GM19372 (cell line): ENCODE measurements at regions not wholly inside any gene's neighbourhood (a gene's known extent, or its start where the extent isn't known, plus 50 kb on each side); places are given as distances from the start of the nearest gene placed in this dataset.
"Not testable (repeated sequence)": the region's sequence is repeated elsewhere in the genome, so short reads cannot be mapped to it uniquely, and the experiment has no call there.

ENCODE experiments used
- ATAC-seq: cut with Tn5 transposase; IDR thresholded peaks from one replicate; pipeline ENCODE4 v1.9.1; 2021; ENCODE audit warnings: mild to moderate bottlenecking, low read depth, moderate library complexity; ENCODE audit not compliant: unreplicated experiment

- ATAC-seq: no peak
Observed at GRCh38 chr5:56632199-56632598, 183.2 kb upstream of the MAP3K1 start.

- no peak for ATAC-seq
Observed at GRCh38 chr5:56631719-56632118, 183.6 kb upstream of the MAP3K1 start.

DNA sequence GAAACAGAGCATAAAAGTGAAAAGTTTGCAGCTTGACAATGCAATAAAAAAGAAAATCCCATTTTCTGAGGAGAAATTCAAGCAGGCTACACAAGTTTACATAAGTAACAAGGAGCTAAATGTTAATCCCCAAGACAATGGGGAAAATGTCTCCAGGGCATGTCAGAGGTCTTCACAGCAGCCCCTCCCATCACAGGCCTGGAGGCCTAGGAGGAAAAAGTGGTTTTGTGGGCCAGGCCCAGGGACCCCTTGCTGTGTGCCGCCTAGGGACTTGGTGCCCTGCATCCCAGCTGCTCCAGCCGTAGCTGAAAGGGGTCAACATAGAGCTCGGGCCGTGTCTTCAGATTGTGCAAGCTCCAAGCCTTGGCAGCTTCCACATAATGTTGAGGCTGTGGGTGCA, 186.7 kb upstream of the MAP3K1 start:
- ATAC-seq: not testable (repeated sequence)

GRCh38 chr5:56625541-56625940, 189.8 kb upstream of the MAP3K1 start:
- ATAC-seq: no peak

GRCh38 chr5:56624751-56625150, 190.6 kb upstream of the MAP3K1 start:
- no peak for ATAC-seq

GRCh38 chr5:56622141-56622540, 193.2 kb upstream of the MAP3K1 start:
- no peak for ATAC-seq

DNA sequence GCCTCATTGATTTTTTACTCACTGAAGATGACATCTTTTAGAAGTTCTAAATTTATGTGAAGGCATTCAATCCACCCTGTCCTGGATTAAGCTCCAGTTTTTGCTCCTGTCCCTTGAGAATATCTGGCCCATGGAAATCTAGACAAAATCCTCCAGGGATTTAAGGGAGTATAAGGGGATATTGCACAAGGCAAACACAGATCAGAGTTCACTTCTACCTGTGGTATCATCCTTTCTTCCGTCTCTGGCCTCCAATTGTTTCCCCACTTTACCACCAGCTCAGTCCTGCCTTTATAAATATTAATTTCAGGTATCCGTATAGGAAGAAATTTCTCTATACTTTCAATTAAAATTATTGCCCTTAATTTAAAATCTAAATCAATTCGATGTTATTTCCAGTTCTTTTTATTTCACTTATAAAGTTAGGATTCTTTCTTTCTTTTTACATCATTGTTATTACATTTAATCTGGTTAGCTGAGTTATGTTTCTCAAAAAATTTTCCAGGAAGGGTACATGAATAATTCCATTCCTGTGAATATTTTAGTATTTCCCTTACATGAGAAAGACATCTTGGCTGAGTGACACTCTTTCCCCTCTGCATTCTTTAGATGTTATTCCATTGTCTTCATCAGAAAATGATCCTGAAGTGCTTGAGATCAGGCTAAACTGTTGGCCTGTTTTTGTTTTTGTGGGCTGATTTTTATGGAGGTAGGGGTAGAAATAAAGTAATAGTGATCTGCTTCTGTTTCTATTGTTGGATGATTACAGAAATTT, 194.3 kb upstream of the MAP3K1 start:
- ATAC-seq: no peak

DNA sequence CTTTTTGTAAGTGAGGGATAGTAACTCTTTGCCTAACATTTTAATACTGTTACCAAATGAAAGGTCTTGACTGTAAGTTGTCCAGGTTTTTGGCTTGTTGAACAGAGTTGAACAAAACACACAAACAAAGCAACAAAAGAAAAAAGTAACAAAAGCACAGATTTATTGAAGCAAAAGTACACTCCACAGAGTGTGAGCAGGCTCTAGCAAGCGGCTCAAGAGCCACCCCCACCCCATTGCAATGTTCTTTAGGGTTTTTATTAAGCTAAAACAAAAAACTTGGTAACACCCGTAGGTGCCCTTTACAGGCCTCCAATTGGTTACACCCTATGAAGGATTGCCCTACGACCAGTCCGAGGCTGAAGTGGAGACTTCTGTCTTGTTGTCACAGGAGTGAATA, 197.4 kb upstream of the MAP3K1 start:
- no peak for ATAC-seq

DNA sequence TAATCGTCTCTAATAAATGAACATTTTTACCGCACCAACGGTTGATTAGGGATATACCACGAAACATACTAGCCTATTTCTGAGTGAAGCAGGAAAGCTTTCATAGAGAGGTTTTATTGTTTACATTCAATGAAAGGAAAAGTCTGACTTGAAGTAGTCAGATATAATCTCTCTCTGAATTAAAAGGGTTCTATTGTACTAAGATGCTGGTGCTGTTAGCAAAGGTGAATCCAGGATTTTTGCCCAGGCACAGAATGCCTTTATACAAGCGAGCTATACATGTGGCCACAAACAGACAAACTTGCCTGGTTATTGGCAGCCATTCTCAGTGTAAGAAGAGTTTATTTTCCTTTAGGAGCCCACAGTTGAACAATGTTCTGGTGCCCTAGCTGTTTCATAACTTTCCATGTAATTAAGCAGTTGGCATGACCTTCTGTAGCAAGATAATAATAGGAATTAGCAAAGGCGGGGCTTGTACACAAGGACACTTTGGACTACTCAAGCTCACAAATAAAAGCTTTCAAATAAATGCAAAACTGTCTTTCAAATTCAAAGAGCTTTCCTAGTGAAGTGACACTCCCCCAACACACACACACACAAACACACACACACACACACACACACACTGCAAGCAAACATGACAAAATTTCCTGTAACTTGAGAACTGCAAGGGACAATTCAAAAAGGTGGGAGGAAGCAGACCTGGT, 198.7 kb upstream of the MAP3K1 start:
- ATAC-seq: no peak

DNA sequence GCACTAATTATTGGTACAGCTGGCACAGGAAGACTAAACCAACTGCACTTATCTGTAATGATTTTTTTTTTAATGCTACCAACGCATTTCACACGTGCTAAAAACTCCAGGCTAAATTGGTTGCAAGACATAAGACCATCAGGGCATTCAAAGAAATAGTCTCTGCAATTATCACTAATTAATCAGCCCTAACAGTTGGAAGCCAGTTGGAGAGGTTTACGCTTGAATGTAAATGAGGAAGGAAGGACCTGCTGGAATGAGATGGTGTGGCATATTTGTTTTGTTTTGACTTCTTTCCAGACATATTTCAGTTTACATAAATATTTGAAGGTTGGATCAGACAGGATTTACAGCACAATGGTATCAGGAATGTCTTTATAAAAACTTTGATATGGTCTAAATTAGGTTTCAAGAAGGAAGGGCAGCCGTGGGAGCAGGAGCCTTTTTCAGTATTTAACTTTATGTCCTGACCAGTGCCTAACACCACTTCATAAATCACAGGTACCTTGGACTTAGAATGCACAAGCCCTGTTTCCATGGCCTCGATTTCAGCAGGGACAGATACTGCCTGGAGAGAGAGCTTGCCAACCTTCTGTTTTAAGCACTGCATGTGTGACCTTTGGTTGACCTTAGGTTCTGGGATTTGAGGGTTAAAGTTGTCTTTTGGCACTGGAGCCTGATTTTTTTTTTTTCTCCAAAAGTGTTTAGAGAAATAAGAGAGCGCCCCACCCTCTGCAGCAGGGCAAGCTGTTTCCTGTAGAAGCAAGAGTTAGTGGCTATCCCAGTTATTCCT, 199.8 kb upstream of the MAP3K1 start:
- no peak for ATAC-seq

DNA sequence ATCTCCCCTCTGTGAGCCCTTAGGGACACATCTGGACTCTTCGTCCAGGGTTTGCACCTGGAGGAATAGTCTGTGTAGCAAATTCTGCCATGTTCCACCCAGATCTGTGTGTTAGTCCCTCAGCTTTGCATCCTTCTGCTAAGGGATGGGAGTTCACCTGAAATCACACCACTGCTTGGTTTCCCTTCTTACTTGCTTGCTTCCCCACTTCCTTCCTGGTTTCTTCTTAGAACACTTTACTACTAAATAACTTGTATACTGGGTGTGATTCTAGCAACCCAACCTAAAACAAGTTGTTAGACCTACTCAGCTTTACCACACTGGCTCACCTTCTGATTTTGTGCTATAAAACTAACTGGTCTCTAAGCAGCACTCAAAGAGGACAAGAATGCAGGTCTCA, 202.6 kb upstream of the MAP3K1 start:
- no peak for ATAC-seq

- ATAC-seq: no peak
Observed at GRCh38 chr5:56612353-56612752, 203.0 kb upstream of the MAP3K1 start.

DNA sequence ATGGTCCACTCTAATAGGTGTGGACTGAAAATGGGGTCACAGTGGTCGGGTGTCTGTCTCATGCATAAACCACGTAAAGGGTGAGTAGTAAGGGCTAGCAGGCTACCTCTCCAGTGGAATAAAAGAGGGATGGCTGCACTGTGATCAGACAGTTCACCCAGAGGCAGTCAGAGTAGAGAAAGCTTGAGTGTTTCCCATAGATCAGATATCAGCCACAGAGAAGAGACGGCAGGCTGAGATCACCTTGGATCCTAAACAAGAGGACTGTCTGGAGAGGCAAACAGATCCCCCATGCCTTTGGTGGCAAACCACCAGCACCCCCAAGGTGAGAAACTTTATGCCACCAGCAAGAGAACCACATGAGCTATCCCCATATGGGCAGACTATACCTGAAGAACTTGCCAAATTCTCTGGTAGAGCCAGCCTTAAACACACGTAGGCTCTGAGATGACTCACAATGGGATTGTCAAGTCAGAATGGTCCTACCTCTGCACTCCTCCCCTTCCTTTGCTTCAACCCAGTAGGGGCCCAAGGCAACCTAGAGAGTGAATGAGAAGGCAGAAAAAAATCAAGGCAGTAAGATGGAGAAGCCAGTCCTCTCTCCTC, 205.2 kb upstream of the MAP3K1 start:
- ATAC-seq: no peak

DNA sequence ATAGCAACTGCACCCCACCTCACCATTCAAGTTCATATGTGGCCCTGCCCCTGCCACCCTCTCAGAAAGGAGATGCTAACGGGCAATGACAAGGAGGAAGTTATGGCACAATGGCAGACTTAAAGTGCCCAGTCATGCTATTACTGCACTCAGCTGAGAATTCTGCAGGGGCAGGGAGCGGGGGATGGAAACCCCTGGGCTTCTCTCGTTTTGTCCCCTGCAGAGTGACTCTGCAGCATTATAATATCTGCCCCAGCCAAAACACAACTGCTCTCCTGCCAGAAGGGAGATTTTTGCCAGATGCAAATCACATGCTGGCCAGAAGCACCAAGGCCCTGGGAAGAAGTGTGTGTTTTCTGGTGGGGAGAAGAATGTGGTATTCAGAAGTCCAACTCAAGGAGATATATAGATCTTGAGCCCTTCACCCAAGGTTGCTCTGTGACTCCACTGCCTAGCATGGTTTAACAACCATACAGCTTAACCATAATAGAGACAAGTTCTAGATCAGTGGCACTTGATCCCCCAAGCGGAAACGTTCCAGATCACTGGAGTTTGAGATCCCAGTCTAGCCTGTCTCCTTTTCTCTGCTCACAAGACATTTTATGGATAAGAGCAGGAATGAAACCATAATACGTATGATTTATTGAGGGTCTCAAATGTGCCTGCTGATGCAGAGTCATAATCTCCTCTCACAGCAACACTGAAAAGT, 207.0 kb upstream of the MAP3K1 start:
- no peak for ATAC-seq

GRCh38 chr5:56607551-56607950, 207.8 kb upstream of the MAP3K1 start:
- ATAC-seq: no peak

DNA sequence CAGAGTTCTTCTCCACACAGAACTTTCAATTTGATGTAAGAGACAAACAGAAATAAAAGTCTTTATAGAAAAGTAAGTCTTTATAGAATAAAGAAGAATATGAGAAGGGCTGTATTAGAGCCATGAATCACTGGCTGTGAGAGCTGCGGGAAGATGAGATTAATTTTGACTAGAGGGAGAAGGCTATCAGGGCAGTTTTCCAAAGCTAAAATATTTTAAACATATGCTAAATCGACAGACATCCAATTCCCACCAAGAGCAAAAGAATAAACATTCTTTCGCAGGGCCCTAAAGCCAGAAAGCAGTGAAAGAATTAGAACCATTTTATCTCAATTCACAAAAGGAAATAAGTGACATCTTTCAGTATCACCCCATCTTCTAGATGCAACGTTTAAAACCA, 208.3 kb upstream of the MAP3K1 start:
- no peak for ATAC-seq

DNA sequence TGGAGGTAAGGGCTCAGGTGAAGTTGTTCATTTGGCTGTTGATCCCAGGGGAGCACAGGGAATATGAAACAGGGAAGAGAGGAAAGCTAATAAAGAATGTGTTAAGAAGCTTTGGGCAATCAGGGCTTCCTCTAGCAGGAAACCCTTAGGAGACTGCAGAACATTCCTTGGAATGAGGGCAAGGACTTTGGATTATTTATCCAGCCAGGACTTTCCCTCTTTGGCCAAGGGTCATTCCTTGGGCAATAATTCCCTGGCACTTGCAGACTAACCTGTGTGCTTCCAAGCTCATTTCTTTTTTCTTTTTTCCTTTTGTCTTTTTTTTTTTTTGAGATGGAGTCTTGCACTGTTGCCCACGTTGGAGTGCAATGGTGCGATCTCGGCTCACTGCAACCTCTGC, 209.2 kb upstream of the MAP3K1 start:
- ATAC-seq: no peak

GRCh38 chr5:56605231-56605630, 210.1 kb upstream of the MAP3K1 start:
- ATAC-seq: no peak

DNA sequence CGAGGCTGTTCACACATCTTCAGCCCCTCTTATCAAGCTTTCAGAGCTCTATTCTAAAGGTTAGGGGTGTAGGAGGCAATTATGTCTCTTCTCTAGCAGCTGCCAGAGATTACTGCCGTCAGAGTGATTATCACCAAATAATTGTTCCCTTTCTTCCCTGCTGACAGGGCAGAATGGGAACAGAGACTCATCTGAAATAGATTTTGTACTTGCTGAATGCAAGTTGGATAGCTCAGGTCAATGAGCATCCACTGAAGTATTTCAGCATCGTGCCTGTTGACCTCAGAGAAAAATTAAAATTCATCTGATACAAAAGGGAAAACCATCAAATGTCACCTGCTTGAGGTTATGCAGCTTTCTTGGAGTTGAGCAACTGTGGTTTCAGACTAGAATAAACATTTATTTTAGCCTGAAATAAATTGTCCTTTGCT, 213.7 kb upstream of the MAP3K1 start:
- ATAC-seq: no peak

- ATAC-seq: no peak
Observed at GRCh38 chr5:56598941-56599340, 216.4 kb upstream of the MAP3K1 start.
